Activated T-cell treated with anti-CD3 and anti-CD28 coated beads for 1 hour (primary cell): ENCODE measurements at regions not wholly inside any gene's neighbourhood (a gene's known extent, or its start where the extent isn't known, plus 50 kb on each side); places are given as distances from the start of the nearest gene placed in this dataset.

Experiments used
- DNase-seq: peaks from one replicate; pipeline ENCODE4 v3.0.0-alpha.2; 2020; ENCODE audit warnings: low read depth

DNA sequence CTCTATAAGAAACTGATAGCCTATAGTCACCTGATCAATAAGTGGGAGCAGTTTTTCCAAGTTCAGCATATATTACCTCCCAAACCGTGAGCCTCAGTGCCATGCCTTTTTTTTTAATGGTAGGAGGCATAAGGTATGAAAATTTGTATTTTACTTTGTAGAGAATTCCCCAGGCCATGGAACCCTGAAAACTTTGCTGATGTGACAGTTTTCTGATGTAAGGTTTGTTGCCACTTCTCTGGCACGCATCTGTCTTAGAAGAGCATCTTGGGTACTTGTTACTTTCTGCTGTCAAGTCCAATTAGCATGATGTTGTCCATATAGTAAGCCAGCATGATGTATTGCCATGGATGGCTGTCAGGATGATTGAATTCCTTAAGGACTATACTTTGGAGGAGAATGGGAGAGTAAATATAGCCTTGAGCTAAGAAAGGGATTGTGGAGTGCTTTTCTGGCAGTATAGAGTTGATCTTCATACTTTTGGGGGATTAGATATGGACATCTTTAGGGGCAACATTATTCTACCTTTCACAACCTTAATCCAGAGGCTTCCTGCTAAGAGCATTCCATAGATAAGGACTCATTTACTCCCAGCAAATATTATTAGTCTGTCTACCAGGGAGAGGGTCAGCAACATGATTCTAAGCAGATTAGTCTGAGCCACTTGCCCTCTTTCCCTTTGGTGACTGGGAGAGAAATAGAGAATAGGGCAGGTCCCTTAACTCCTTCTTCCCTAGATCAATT lies 389.6 kb downstream of the YTHDC2 start:
- DNase-seq: no peak

DNA sequence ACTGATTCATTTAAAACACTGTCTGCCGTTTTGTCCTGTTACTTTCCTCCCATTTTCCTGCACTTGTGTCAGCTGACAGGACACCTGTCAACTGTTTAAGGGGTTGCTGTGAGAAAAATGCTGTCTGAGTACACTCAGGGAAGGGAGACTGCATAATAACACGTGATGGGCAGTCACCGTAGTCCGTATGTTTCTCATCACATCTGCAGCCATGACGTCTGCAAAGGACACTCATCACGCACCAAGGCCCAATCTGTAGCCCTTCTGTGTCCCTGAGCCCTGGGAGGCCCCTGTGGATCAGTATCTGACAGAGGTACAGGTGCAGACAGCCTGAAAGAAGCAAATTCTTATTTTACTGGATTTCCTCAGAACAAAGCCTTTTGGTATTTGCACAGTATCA lies 396.3 kb downstream of the YTHDC2 start:
- DNase-seq: no peak

- no peak for DNase-seq
Observed at GRCh38 chr5:113917997-113918396, 404.5 kb downstream of the YTHDC2 start.

DNA sequence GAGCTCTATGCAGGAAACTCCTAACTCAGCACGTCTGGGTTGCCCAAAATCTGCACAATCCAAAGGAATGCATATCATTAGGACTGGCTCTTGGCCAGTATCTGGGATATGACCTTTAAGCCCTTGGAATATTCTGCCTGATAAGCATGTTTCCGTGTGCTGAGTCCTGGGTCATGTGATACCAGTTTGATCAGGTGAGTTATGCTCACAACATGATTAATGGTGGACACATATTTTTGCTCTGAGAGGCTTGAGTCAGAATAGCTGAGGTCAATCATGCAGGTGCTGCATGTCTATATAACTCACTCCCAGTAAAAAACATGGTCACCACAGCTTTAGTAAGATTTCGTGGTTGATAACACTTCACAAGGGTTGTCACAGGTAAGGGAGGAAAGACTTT lies 408.8 kb downstream of the YTHDC2 start:
- no peak for DNase-seq

GRCh38 chr5:113935453-113935852 lies 422.0 kb downstream of the YTHDC2 start:
- no peak for DNase-seq

GRCh38 chr5:113937301-113937700 lies 423.8 kb downstream of the YTHDC2 start:
- DNase-seq: no peak

GRCh38 chr5:113939988-113940387 lies 421.9 kb upstream of the KCNN2 start:
- DNase-seq: no peak

- DNase-seq: no peak
Observed at GRCh38 chr5:113950186-113950585, 411.7 kb upstream of the KCNN2 start.

DNA sequence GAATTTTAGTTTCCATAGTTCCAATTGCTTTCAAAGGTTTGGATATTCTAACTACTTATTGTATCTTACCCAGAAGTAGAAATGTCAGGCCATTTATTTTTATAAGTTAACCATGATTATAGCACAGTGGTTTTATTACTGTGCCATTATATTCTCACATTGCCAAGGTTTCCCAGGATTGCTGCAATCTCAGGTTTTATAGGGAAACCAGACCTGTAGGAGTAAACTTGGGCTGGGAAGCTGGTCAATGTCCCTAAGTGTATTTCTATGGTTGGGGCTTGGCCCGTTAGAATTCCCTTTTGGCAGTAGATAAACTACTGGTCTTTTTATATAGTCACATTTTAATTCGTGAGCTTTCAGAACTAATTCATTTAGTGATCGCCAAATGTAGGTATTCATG lies 396.6 kb upstream of the KCNN2 start:
- no peak for DNase-seq

- DNase-seq: no peak
Observed at GRCh38 chr5:113969901-113970300, 392.0 kb upstream of the KCNN2 start.

DNA sequence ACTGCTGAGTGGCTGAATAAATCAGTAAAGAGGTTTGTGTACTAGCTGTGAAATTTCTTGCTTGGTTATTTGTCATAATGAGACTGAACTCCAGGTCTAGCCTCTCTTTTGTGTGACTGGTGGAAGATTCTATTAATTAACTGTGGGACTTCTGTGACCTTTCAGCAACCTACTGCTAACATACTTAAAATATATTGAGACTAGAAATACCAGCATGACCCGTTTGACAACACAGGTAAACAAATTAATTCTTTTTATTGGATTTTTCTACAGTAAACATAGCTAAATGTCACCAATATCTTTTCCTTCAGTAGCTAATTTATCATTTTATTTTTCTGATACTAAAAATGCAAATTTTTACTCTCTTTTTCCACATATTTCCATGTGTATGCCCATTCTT lies 390.4 kb upstream of the KCNN2 start:
- DNase-seq: no peak

DNA sequence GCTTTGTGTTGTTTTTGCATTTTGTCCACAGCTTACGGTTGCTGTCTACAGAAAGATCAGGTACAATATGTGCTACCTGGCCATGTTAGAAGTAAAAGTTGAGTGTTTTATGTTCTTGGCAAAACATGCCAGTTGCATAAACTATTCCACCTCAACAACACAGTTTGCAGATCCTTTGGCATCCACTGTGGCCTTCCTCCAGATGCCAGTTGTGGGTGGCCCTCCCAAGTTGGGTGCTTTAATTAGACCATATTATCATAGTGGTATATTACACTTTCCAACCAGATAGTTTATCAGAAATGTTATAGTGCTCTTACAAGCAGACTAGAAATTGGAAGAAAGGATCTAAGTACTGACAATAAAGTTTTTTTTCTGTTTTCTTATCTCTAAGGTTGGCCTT lies 386.9 kb upstream of the KCNN2 start:
- DNase-seq: no peak

GRCh38 chr5:113984928-113985327 lies 376.9 kb upstream of the KCNN2 start:
- no peak for DNase-seq

- DNase-seq: no peak
Observed at GRCh38 chr5:113985505-113985904, 376.4 kb upstream of the KCNN2 start.

DNA sequence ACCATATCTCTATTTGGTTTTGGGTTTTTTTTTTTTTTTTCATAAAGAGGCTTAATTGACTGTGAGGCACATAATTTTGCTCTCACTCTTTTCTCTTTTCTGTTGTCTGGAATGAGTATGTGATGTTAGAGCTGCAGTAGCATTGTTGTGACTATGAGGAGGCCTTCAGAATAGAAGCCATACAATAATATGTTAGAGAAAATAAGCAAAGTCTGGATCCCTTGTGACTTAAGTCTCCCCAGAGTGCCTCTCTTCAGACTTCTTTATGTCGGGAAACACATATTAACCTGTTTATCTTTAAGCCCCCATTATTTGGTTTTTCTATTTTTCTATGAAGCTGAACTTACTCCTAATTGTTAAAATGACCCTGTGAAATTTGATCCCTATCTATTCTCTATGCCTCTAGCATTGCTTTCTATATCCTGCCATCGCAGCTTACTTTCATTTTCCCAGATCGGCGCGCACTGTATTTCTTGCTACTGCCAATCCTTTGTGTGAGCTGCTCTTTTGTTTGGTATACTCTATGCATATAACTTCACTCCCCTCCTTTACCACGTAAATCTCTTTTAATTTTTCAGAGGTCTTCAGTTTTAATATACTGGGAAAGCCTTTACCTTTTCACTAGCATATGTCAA lies 372.5 kb upstream of the KCNN2 start:
- no peak for DNase-seq

GRCh38 chr5:113989913-113990305 lies 372.0 kb upstream of the KCNN2 start:
- no peak for DNase-seq

DNA sequence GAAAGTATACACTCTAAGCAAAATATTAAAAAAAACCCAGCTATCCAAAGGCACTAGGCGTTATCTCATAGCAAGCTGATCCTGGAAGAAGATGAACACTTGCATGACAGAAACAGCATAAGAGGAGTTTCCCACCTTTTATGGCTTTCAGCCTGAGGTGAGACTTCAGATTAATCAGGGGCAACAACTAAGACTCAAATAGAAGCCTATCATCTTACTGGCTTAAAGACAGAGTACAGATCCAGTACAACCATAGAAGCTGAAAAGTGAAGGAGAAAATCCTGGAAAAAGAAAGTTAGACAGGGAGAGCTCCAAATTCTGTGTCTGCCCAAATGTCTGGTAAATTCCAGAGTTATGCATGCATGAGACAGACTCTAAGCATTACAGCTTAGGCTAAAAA lies 360.8 kb upstream of the KCNN2 start:
- no peak for DNase-seq

DNA sequence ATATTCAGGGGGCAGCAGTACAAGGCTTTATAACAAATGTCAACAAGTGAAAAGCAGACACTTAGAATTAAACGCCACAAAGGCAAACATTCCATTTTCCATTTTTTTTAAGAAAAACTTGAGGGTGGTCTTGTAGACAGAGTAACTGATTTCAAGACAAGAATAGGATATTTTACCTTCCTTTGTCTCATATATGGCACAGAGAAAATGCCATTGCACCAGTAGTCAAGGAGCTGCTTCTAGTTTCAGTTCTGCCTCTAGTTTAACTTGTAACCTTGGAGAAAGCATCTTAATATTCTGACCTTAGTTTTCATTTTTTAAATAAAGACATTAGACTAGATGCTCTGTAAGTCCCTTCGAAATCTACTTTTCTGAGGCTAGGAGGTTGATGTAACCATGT lies 355.3 kb upstream of the KCNN2 start:
- no peak for DNase-seq

GRCh38 chr5:114007678-114008077 lies 354.2 kb upstream of the KCNN2 start:
- no peak for DNase-seq

DNA sequence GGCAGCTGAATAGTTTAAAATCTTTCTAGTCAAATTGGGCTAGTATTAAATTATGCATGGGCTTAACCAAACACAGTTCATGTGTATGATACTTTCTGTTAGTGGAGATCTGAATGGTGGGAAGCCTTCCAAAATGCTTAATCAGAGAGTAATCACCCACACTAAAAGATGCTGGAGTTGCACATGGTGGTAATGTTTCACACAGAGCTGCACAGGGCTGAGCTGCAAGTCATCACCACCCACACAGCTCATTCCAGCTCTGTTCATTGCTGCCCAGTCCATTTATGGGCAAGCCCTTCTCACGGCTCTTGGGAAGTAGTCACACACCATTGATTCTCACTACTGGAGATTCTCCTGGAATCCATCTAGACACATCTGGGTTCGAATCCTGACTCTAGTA lies 351.5 kb upstream of the KCNN2 start:
- no peak for DNase-seq

- DNase-seq: no peak
Observed at GRCh38 chr5:114018186-114018585, 343.7 kb upstream of the KCNN2 start.

DNA sequence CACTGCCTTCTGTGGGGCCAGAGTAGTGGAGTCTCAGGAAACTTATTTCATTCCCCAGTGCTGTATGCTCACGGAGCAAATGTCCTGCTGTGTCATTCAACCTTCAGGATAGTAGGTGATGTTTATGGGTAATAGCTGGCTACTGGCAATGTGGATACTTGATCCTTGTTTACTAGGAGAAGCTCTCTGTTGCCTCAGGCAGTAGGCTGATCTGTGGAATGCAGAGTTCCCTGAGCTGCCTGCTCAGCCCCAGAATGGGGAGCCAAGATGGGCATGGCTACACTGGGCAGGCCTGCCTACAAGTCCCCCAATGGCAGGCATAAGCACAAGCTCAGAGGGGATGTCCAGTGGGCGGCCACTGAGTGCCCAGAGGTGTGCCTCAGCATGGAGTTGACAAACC lies 323.1 kb upstream of the KCNN2 start:
- no peak for DNase-seq

DNA sequence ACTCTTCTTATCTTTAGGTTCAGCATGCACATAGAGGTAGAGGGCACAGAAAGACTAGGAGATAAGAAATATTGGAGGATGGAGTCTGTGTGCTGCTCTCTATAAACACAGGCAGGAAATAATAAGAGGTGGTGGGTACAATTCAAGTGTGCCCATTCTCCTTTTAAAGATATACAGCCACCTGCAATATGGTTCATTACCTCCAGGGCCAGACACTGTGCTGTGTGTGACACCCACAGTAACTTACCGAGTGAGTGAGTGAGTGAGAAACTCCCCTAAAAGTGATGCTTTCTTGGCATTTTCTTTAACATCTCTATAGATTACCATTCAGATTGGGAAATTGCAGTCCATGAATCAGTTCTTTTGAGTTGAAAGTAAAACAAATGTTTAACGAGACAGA lies 311.8 kb upstream of the KCNN2 start:
- no peak for DNase-seq

DNA sequence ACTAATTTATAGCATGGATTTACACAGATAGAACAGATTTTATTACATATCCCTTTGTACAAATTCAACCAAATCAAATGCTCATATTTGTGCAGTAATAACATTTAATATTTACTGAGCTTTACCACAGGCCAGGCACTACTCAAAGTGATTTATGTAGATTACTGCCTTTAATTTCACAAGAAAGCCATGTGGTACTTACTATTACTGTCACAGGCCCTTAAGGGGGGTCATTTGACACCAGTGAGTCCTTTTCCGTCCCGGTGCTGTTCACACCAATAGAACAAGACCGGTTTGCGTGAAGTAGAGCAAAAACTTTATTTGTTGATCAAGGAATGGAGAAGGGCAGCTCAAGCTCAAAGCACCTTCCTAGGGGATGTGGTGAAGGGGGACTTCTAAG lies 308.5 kb upstream of the KCNN2 start:
- DNase-seq: no peak
